ENCODE measurements at regions not wholly inside any gene's neighbourhood (a gene's known extent, or its start where the extent isn't known, plus 50 kb on each side); places are given as distances from the start of the nearest gene placed in this dataset.

DNA sequence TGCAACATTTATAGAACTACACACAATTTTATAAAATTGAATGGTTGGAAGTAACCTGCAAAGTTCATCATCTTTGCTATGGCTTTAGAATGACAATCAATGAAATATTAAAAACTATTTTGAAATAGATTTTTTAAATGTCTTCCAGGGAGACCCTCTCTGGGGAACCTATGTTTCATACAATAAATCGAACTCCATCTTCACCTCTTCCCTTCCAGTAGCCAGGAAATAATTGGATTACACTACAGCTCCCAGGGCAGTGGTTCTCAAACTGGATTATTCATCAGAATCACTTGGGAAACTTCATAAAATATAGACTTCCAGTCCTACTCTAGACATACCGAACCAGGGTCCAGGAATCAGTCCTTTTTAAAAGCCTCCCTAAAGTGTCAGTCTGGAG, 328.4 kb downstream of the DUSP6 start:
- ChIA-PET POLR2A (no interaction called here), CTCF (interaction anchor here (0.6 to 2.2 kb wide), 7 partner anchors 9 to 503 kb away, joined by 3 to 7 read pairs (median 4); no protein-coding TSS in a partner anchor)
- no peaks in the 10 kb centered on the region for H3K36me3 ChIP-seq (ENCODE audit: control insufficient read depth in 4 of 4, insufficient read depth in 4 of 4, low read length in 3 of 4)
- no peak overlapping the region for H3K27ac ChIP-seq (ENCODE audit: insufficient read depth in 1 of 2, low read depth in 1 of 2, low read length in 2 of 2, poor library complexity in 1 of 2, severe bottlenecking in 2 of 2)
- peaks cover 0 to 16% (median 8%) of the 10 kb centered on the region in 4 experiments for H3K4me1 ChIP-seq (ENCODE audit: control extremely low read depth in 1 of 4, control insufficient read depth in 4 of 4, insufficient read depth in 4 of 4, low read length in 3 of 4)
- DNase-seq, result no peak
- no peak overlapping the region for H3K4me3 ChIP-seq (ENCODE audit: control insufficient read depth in 1 of 7, extremely low read depth in 1 of 7, insufficient read depth in 4 of 7, low read depth in 2 of 7, low read length in 6 of 7)
- WGBS (ENCODE audit: insufficient coverage), result 100% methylated on average over 2 of the region's 2 CpGs
- H3K27me3 ChIP-seq (replicated peaks in 2 of 5; ENCODE audit: control insufficient read depth in 4 of 5, insufficient read depth in 5 of 5, low read length in 4 of 5), result no peaks in the 10 kb centered on the region
- H3K9me3 ChIP-seq (ENCODE audit: control extremely low read depth in 1 of 5, control insufficient read depth in 4 of 5, insufficient read depth in 2 of 5, low read depth in 1 of 5, low read length in 4 of 5), result no peaks in the 10 kb centered on the region

- ChIA-PET CTCF (interaction anchor here (0.6 to 5.6 kb wide), 7 partner anchors 12 to 450 kb away, joined by 3 to 117 read pairs (median 7); no protein-coding TSS in a partner anchor), POLR2A (no interaction called here)
- H3K27me3 ChIP-seq (replicated peaks in 2 of 5; ENCODE audit: control insufficient read depth in 4 of 5, insufficient read depth in 5 of 5, low read length in 4 of 5), result no peaks in the 10 kb centered on the region
- H3K4me3 ChIP-seq (ENCODE audit: control insufficient read depth in 1 of 7, extremely low read depth in 1 of 7, insufficient read depth in 4 of 7, low read depth in 2 of 7, low read length in 6 of 7), result no peak overlapping the region
- WGBS (ENCODE audit: insufficient coverage), result 100% methylated on average over 1 of the region's 6 CpGs
- no peaks in the 10 kb centered on the region for H3K9me3 ChIP-seq (ENCODE audit: control extremely low read depth in 1 of 5, control insufficient read depth in 4 of 5, insufficient read depth in 2 of 5, low read depth in 1 of 5, low read length in 4 of 5)
- peaks cover 0 to 20% (median 9%) of the 10 kb centered on the region in 4 experiments for H3K4me1 ChIP-seq (ENCODE audit: control extremely low read depth in 1 of 4, control insufficient read depth in 4 of 4, insufficient read depth in 4 of 4, low read length in 3 of 4)
- no peak overlapping the region for H3K27ac ChIP-seq (ENCODE audit: insufficient read depth in 1 of 2, low read depth in 1 of 2, low read length in 2 of 2, poor library complexity in 1 of 2, severe bottlenecking in 2 of 2)
- DNase-seq, result no peak
- H3K36me3 ChIP-seq (ENCODE audit: control insufficient read depth in 4 of 4, insufficient read depth in 4 of 4, low read length in 3 of 4), result no peaks in the 10 kb centered on the region
Observed at GRCh38 chr12:89020689-89021088, 331.6 kb downstream of the DUSP6 start.

DNA sequence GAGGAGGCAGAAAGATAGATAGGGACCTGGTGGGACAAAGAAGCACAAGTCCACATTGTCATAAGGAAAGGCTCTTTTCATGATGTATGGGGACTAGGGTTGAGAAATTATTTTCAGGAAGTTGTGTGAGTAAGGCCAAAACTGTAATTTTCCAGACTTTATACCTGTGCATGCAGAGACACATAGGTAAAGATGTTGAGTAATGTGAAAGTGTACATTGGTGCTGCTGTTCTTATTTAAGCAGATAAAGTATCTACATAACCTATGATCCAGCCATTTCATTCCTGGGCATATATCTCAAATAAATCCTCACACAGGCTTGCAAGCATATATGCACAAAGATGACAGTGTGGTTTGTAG, 332.2 kb downstream of the DUSP6 start:
- no peaks in the 10 kb centered on the region for H3K9me3 ChIP-seq (ENCODE audit: control extremely low read depth in 1 of 5, control insufficient read depth in 4 of 5, insufficient read depth in 2 of 5, low read depth in 1 of 5, low read length in 4 of 5)
- H3K4me1 ChIP-seq (ENCODE audit: control extremely low read depth in 1 of 4, control insufficient read depth in 4 of 4, insufficient read depth in 4 of 4, low read length in 3 of 4), result peaks cover 0 to 20% (median 9%) of the 10 kb centered on the region in 4 experiments
- H3K27me3 ChIP-seq (replicated peaks in 2 of 5; ENCODE audit: control insufficient read depth in 4 of 5, insufficient read depth in 5 of 5, low read length in 4 of 5), result no peaks in the 10 kb centered on the region
- DNase-seq, result no peak
- CTCF ChIA-PET, result interaction anchor here (0.6 to 5.6 kb wide), 15 partner anchors 10 to 510 kb away, joined by 3 to 117 read pairs (median 7); no protein-coding TSS in a partner anchor
- H3K27ac ChIP-seq (ENCODE audit: insufficient read depth in 1 of 2, low read depth in 1 of 2, low read length in 2 of 2, poor library complexity in 1 of 2, severe bottlenecking in 2 of 2), result no peak overlapping the region
- no peak overlapping the region for H3K4me3 ChIP-seq (ENCODE audit: control insufficient read depth in 1 of 7, extremely low read depth in 1 of 7, insufficient read depth in 4 of 7, low read depth in 2 of 7, low read length in 6 of 7)
- no peaks in the 10 kb centered on the region for H3K36me3 ChIP-seq (ENCODE audit: control insufficient read depth in 4 of 4, insufficient read depth in 4 of 4, low read length in 3 of 4)
- POLR2A ChIA-PET, result no interaction called here

- no peaks in the 10 kb centered on the region for H3K9me3 ChIP-seq (ENCODE audit: control extremely low read depth in 1 of 5, control insufficient read depth in 4 of 5, insufficient read depth in 2 of 5, low read depth in 1 of 5, low read length in 4 of 5)
- H3K36me3 ChIP-seq (ENCODE audit: control insufficient read depth in 4 of 4, insufficient read depth in 4 of 4, low read length in 3 of 4), result no peaks in the 10 kb centered on the region
- H3K27ac ChIP-seq (ENCODE audit: insufficient read depth in 1 of 2, low read depth in 1 of 2, low read length in 2 of 2, poor library complexity in 1 of 2, severe bottlenecking in 2 of 2), result no peak overlapping the region
- peaks cover 0 to 20% (median 9%) of the 10 kb centered on the region in 4 experiments for H3K4me1 ChIP-seq (ENCODE audit: control extremely low read depth in 1 of 4, control insufficient read depth in 4 of 4, insufficient read depth in 4 of 4, low read length in 3 of 4)
- peak overlapping the region in 6 of 7 experiments; percentile 22 to 77 (median 52) for H3K4me3 ChIP-seq (ENCODE audit: control insufficient read depth in 1 of 7, extremely low read depth in 1 of 7, insufficient read depth in 4 of 7, low read depth in 2 of 7, low read length in 6 of 7)
- 0% methylated on average over 9 of the region's 14 CpGs for WGBS (ENCODE audit: insufficient coverage)
- CTCF ChIA-PET, result interaction anchor here (0.6 to 5.6 kb wide), 23 partner anchors 10 to 865 kb away, joined by 3 to 117 read pairs (median 5); partner anchors contain the start of genes DUSP6 and GALNT4
- DNase-seq, result peak; percentile 80 to 88 (median 85)
- POLR2A ChIA-PET, result no interaction called here
- H3K27me3 ChIP-seq (replicated peaks in 2 of 5; ENCODE audit: control insufficient read depth in 4 of 5, insufficient read depth in 5 of 5, low read length in 4 of 5), result no peaks in the 10 kb centered on the region
Observed at GRCh38 chr12:89019439-89020120, 332.7 kb downstream of the DUSP6 start.

DNA sequence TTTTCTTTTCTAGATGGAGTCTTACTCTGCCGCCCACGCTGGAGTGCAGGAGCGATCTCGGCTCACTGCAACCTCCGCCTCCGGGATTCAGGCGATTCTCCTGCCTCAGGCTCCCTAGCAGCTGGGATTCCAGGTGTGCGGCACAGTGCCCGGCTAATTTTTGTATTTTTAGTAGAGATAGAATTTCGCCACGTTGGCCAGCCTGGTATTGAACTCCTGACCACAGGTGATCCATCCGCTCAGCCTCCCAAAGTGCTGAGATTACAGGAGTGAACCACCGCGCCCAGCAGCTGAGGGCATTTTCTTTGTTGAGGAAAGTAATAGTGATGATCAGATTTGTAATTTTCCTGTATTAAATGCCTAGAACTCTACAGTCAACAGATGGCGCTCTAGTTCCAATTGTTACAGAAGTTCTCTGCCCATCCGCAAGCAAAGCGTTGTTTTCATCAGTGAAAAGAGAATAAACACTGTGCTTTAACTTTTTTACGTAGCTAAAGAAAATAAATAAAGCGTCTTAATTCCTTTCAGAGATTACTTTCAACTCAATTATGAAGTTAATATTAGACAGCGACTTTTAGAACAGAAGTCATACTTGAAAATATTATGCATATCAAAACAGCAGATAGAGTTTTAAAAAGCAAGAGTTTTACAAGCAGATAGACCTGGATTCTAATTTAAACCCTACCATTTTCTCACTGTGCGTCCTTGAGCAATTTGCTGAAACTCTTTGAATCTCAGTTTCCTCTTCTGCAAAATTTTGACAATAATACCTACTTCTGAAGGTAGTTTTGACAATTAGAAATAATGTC, 335.1 kb downstream of the DUSP6 start:
- no peaks in the 10 kb centered on the region for H3K27me3 ChIP-seq (replicated peaks in 2 of 5; ENCODE audit: control insufficient read depth in 4 of 5, insufficient read depth in 5 of 5, low read length in 4 of 5)
- H3K4me1 ChIP-seq (ENCODE audit: control extremely low read depth in 1 of 4, control insufficient read depth in 4 of 4, insufficient read depth in 4 of 4, low read length in 3 of 4), result peaks cover 0 to 20% (median 9%) of the 10 kb centered on the region in 4 experiments
- no peak overlapping the region for H3K27ac ChIP-seq (ENCODE audit: insufficient read depth in 1 of 2, low read depth in 1 of 2, low read length in 2 of 2, poor library complexity in 1 of 2, severe bottlenecking in 2 of 2)
- ChIA-PET CTCF (interaction anchor here (0.6 to 5.6 kb wide), 24 partner anchors 10 to 513 kb away, joined by 3 to 117 read pairs (median 5); partner anchors contain the start of genes GALNT4 and POC1B), POLR2A (no interaction called here)
- WGBS (ENCODE audit: insufficient coverage), result 14% methylated on average over 15 of the region's 21 CpGs
- DNase-seq, result peak; percentile 70 to 87 (median 78)
- H3K9me3 ChIP-seq (ENCODE audit: control extremely low read depth in 1 of 5, control insufficient read depth in 4 of 5, insufficient read depth in 2 of 5, low read depth in 1 of 5, low read length in 4 of 5), result no peaks in the 10 kb centered on the region
- H3K36me3 ChIP-seq (ENCODE audit: control insufficient read depth in 4 of 4, insufficient read depth in 4 of 4, low read length in 3 of 4), result no peaks in the 10 kb centered on the region
- peak overlapping the region in 1 of 7 experiments; percentile 3 for H3K4me3 ChIP-seq (ENCODE audit: control insufficient read depth in 1 of 7, extremely low read depth in 1 of 7, insufficient read depth in 4 of 7, low read depth in 2 of 7, low read length in 6 of 7)

GRCh38 chr12:89015419-89015818, 336.9 kb downstream of the DUSP6 start:
- 100% methylated on average over 1 of the region's 1 CpG for WGBS (ENCODE audit: insufficient coverage)
- H3K4me3 ChIP-seq (ENCODE audit: control insufficient read depth in 1 of 7, extremely low read depth in 1 of 7, insufficient read depth in 4 of 7, low read depth in 2 of 7, low read length in 6 of 7), result no peak overlapping the region

DNA sequence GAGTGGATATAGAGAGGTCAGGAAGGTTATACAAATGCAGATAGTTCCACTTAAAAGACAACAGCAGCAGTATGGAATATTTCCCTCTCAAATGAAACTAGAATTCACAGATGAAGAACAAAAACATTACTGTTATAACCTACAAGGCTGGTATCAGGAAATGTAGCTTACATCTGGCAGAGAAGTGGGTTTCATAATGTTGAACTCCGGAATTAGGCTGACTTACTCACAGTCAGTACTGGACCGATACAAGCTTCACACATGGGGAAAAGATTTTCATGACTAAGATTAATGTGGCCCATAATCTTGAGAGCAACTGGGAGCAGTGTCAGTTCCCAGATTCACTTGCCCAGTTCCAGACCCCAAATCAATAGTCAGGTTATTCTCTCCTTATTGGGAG, 353.9 kb downstream of the DUSP6 start:
- 40% methylated on average over 1 of the region's 2 CpGs for WGBS (ENCODE audit: insufficient coverage)
- Histone ChIP-seq H3K27me3 (replicated peaks in 2 of 5; ENCODE audit: control insufficient read depth in 4 of 5, insufficient read depth in 5 of 5, low read length in 4 of 5) (no peaks in the 10 kb centered on the region), H3K27ac (ENCODE audit: insufficient read depth in 1 of 2, low read depth in 1 of 2, low read length in 2 of 2, poor library complexity in 1 of 2, severe bottlenecking in 2 of 2) (no peak overlapping the region), H3K4me1 (ENCODE audit: control extremely low read depth in 1 of 4, control insufficient read depth in 4 of 4, insufficient read depth in 4 of 4, low read length in 3 of 4) (peaks cover 0 to 4% (median 0%) of the 10 kb centered on the region in 4 experiments), H3K36me3 (ENCODE audit: control insufficient read depth in 4 of 4, insufficient read depth in 4 of 4, low read length in 3 of 4) (no peaks in the 10 kb centered on the region), H3K4me3 (ENCODE audit: control insufficient read depth in 1 of 7, extremely low read depth in 1 of 7, insufficient read depth in 4 of 7, low read depth in 2 of 7, low read length in 6 of 7) (no peak overlapping the region), H3K9me3 (ENCODE audit: control extremely low read depth in 1 of 5, control insufficient read depth in 4 of 5, insufficient read depth in 2 of 5, low read depth in 1 of 5, low read length in 4 of 5) (no peaks in the 10 kb centered on the region)
- ChIA-PET POLR2A (no interaction called here), CTCF (no interaction called here)
- peak in 2 of 3 donors; percentile 19 to 30 for DNase-seq

More at GRCh38 chr12:89015419-89015818, 336.9 kb downstream of the DUSP6 start:
- POLR2A ChIA-PET, result no interaction called here
- Histone ChIP-seq H3K4me1 (ENCODE audit: control extremely low read depth in 1 of 4, control insufficient read depth in 4 of 4, insufficient read depth in 4 of 4, low read length in 3 of 4) (peaks cover 0 to 17% (median 9%) of the 10 kb centered on the region in 4 experiments), H3K27ac (ENCODE audit: insufficient read depth in 1 of 2, low read depth in 1 of 2, low read length in 2 of 2, poor library complexity in 1 of 2, severe bottlenecking in 2 of 2) (no peak overlapping the region), H3K36me3 (ENCODE audit: control insufficient read depth in 4 of 4, insufficient read depth in 4 of 4, low read length in 3 of 4) (no peaks in the 10 kb centered on the region), H3K9me3 (ENCODE audit: control extremely low read depth in 1 of 5, control insufficient read depth in 4 of 5, insufficient read depth in 2 of 5, low read depth in 1 of 5, low read length in 4 of 5) (no peaks in the 10 kb centered on the region), H3K27me3 (replicated peaks in 2 of 5; ENCODE audit: control insufficient read depth in 4 of 5, insufficient read depth in 5 of 5, low read length in 4 of 5) (no peaks in the 10 kb centered on the region)
- CTCF ChIA-PET, result interaction anchor here (0.8 to 1.4 kb wide), 4 partner anchors 23 to 454 kb away, joined by 3 to 7 read pairs (median 6); no protein-coding TSS in a partner anchor
- no peak for DNase-seq
